T-helper 1 cell (primary cell): ENCODE measurements at regions not wholly inside any gene's neighbourhood (a gene's known extent, or its start where the extent isn't known, plus 50 kb on each side); places are given as distances from the start of the nearest gene placed in this dataset.

Experiments used
- DNase-seq, 5 donors: peaks; one replicate each; pipeline ENCODE4 v3.0.0-alpha.2; 2012 to 2020

DNA sequence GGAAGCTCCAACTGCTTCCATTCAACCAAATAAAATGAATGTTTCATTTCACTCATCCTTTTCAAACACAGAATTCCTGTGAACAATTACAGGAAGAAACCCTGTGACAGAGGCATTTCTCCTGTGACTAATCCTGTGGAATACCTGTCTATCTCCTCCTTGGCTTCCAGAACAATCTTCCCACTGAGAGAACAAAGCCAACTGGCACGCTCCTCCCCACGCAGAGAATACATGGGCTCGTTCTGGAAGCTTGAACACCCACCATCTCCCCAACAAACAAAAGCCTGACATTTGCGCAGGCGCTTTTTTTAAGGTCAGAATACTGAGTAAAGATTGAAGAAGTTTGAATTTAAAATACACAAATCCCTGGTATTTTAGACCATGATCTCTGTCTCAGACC lies 104.7 kb upstream of the SLC66A3 start:
- no peak for DNase-seq

- DNase-seq, result no peak
Measured at GRCh38 chr2:11051280-11051679, 104.0 kb upstream of the SLC66A3 start.

DNA sequence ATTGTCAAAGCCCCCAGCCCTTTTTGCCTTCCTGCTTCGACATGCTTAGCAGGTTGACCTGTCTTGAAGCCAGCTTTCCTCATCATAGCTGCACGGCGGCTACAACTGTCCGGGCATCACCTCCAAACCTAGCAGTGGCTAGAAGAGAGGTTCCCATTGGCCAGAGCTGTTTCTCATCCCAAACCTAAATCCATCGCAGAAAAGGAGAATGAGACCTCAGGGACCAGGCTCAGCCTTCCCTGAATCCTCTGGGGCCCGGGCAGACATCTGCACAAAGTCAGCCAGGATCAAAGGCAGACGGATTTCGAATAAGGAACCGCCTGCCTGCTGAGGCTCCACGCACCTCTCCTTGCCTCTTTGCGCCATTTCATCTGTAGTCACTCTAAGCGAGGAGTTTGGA lies 101.7 kb upstream of the SLC66A3 start:
- no peak for DNase-seq

DNA sequence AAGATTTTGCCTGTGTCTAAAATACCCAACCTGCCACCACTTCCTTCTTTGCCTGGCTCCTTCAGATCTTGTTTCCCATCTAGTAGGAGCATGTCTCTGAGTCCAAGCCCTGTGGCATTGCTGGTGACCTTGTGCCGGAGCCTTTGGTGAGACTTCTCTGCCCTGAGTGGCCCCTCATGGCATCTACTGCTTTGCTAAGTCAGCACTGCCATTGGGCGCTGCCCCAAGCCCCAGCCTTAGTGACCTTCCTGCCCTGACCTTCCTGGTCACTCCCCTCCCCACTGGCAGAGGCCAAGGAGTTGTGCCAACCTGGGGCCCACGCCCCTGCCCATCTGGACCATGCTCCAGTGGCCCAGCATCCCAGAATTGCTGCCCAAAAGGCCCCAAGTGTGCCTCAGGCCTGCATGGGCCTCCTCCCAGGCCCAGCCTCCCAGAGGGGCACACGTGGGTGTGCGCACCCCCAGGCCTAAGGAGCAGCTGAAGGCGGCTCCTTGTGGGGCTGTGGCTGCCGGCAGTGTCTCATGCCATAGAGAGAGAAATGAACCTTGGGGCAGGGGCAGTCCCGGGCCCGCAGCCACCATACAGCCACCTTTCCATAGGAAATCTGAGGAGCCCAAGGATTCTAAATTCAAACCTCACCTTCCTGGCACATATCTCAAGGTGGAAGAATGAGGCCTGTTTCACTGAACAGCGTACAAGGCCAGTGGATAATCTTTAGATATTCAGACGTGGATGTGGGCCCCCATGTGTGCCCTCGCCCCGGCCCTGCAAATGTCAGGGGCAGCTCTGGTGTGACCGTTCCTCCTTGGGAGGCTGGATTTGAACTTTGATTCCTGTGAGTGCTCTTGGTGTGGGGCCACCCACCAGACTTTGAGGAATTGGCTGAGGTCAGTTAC lies 100.2 kb upstream of the SLC66A3 start:
- no peak for DNase-seq

GRCh38 chr2:11055679-11056215 lies 99.5 kb upstream of the SLC66A3 start:
- no peak for DNase-seq

GRCh38 chr2:11056614-11057013 lies 98.7 kb upstream of the SLC66A3 start:
- no peak for DNase-seq

GRCh38 chr2:11057031-11057430 lies 98.2 kb upstream of the SLC66A3 start:
- no peak for DNase-seq

GRCh38 chr2:11058129-11058528 lies 97.1 kb upstream of the SLC66A3 start:
- DNase-seq, result no peak

DNA sequence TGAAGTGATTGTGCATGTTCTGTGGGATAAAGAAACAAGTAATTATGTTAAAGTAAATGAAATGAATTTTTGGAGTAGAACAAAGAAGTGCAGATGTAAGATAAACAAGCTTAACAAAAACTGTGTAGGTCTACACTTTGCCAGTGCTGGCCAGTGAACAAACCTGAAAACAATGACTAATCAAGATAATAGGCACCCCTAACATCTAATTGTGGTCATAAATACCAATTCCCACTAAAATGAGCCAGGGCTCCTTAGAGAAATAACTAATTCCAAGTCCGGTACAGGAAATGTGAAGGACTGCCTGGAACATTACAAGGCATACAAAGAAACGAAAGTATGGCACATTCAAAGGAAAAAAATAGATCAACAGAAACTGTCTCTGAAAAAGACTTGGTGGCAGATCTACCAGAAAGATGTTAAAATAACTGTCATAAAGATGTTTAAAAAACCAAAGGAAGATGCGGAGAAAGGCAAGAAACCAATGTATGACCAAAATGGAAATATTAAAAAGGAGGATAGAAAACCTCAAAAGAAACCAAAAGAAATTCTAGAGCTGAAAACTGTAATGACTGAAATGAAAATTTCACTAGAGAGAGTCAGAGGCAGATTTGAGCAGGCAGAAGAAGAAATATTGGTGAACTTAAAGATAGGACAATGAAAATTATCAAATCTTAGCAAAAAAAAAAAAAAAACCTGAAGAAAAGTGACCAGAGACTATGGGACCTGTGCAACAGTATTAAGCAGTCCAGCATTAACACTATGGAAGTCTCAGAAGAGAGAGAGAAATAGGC lies 94.7 kb upstream of the SLC66A3 start:
- no peak for DNase-seq

DNA sequence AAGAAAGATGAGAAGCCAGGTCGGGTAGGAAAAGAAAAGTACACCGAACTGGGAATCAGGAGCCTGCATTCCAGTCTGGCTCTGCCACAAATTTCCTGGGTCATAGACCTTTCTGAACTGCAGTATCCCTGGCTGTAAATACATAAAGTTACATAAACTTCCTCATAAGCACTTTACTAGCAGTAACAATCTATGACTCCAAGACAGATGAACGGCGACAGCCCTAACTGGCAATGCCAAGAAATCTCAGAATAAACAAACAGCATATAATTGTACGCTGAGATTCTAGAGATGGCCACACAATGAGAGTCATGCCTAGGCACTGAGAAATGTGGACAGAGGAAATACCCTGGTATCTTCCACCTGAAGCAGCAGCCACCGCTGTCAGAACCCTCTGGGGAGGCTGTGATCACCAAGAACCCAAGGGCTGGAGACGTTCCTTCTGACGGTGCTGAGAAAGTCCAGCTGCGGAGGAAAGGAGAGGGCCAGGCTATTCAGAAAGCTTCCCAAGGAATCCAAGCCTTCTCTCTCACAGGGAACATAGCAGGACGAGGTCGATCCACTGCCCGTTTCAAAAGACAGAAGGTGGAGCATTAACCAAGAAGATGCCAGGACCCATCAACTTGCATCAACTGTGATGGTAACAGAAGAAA lies 89.3 kb upstream of the SLC66A3 start:
- no peak for DNase-seq

DNA sequence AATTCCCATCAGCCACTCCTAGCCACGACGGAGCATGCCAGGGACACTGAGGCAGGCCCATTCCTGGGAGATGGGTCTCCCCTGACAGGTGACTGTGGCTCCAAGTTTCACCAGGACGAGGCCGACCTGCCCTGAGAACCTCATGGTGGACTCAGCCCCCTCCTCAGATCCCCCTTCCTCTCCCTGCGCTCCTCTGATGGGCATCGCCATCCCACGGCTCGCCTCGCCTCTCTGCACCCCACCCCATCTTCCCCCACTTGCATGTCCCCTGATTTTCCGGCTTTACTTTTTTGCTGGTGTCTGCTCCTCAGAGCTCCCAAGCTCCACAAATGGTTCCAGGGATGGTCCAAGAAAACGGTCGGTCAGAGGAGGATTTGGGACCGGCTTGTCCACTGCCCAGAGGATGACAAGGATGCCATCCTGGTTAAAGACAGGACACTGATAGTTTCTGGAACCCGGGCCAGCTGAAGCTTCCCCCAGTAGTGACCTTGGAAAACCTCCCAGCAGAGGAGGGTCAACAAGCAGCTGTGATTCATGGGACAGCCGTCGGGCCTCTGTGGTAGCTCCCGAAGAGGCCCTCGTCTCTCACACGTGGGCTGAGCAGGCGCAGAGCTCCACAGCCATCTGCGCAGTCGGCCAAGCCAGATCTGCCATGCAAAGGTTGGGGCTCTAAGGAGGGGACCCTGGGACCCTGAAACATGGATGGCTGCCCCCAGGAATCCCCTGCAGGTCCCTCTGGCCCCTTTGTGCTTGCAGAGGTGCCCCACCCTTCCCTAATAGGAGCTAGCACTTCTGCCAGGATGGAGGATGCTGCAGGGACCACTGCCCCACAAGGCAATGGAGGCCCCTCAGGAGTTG lies 87.8 kb upstream of the SLC66A3 start:
- no peak for DNase-seq

- no peak for DNase-seq
Measured at GRCh38 chr2:11068079-11068741, 87.1 kb upstream of the SLC66A3 start.

DNA sequence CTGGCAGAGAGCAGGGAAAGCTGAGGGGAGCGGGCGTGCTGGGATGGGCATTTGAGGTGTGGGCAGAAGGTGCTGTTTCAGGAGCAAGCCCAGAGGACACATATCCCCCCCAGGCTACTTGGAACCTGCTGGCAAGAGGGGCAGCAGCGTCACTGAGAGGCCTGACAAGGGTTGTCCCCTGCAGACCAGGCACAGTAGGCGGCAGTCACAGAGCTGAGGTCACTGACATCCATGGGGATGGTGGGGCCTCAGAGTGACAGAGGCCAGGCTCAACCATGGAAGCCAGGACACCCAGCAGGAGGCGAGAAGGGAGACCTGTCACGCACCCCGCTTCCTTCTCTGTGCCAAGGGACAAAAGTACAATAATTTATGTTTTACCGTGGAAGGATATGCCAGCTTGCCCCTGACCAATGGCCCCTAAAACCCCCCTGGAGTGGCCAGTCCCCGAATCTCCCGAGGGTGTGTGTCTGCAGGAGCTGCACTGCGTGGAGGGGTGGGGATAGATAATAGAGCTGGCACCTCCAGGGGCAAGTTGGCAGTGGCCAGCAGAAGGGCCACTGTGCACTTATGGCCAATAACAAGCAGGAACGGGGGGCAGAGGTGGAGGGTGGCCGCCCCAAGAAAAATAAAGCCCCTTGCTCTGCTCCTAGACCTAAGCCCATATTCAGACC lies 86.3 kb upstream of the SLC66A3 start:
- no peak for DNase-seq

GRCh38 chr2:11069566-11070185 lies 85.6 kb upstream of the SLC66A3 start:
- DNase-seq, result no peak

- no peak for DNase-seq
Measured at GRCh38 chr2:11071211-11071610, 84.1 kb upstream of the SLC66A3 start.

GRCh38 chr2:11071939-11072338 lies 83.3 kb upstream of the SLC66A3 start:
- no peak for DNase-seq

GRCh38 chr2:11072550-11072949 lies 82.7 kb upstream of the SLC66A3 start:
- peak in 1 of 5 donors; percentile 13 for DNase-seq

DNA sequence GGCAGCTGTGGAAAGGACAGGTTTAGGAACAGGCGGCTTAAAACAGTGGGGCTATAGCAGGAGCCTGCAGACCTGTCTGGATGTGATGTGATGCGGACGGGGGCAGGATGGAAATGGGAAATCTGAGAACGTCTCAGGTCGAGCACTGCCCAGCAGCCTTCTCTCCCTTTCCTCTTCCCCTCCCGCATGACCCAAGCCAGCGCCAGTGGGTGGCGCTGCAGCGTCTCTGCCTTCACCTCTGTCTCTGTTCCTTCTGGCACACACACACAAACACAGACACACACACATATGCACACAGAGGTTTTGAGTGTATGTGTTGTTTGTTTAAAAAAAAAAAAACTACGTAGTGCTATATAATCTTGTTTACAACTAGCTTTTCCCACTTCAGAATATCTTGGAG lies 82.0 kb upstream of the SLC66A3 start:
- peak in 1 of 5 donors; percentile 55 for DNase-seq

GRCh38 chr2:11073776-11074175 lies 81.5 kb upstream of the SLC66A3 start:
- no peak for DNase-seq

GRCh38 chr2:11074246-11074820 lies 80.9 kb upstream of the SLC66A3 start:
- no peak for DNase-seq
